Right atrium auricular region (tissue), 2 donors: ENCODE measurements at regions not wholly inside any gene's neighbourhood (a gene's known extent, or its start where the extent isn't known, plus 50 kb on each side); places are given as distances from the start of the nearest gene placed in this dataset.

Experiments
- DNase-seq: peaks from one replicate; pipeline ENCODE4 v3.0.0-alpha.2; 2019; ENCODE audit warnings: low spot score
- H3K27ac ChIP-seq, 2 donors: fragments of 200-600 bp; sonication (generic); 1 replicate in 1 of 2; 2 replicates in 1 of 2; pipeline ENCODE4 v1.5.1; 2016 to 2019
- H3K27me3 ChIP-seq, 2 donors: fragments of 200-600 bp; sonication (generic); one replicate each; pipeline versions ENCODE4 v1.5.1 to v1.6.0; 2017 to 2019
- H3K36me3 ChIP-seq: fragments of 200-600 bp; sonication (generic); one replicate; pipeline ENCODE4 v1.5.1; 2016
- H3K4me1 ChIP-seq, 2 donors: fragments of 200-600 bp; sonication (generic); one replicate each; pipeline versions ENCODE4 v1.5.1 to v1.6.0; 2017 to 2019
- H3K4me3 ChIP-seq, 2 donors: fragments of 200-600 bp; sonication (generic); 1 replicate in 1 of 2; 2 replicates in 1 of 2; pipeline ENCODE4 v1.5.1; 2017 to 2019; ENCODE audit warnings: mild to moderate bottlenecking in 1 of 2, moderate library complexity in 1 of 2
- H3K9me3 ChIP-seq, 2 donors: fragments of 200-600 bp; sonication (generic); one replicate each; pipeline ENCODE4 v1.5.1; 2019
- CTCF ChIP-seq, 2 donors: fragments of 200-600 bp; sonication (generic); IDR thresholded peaks; one replicate each; pipeline ENCODE4 v1.5.1; 2019; ENCODE audit warnings: antibody characterized with exemption in 2 of 2

GRCh38 chr13:78323848-78324247 is 279.5 kb downstream of the POU4F1 start:
- H3K36me3 ChIP-seq: no peaks in the 10 kb centered on the region
- TF ChIP-seq CTCF (IDR thresholded peaks at IDR 0.05): no peak
- no peak for DNase-seq
- no peak overlapping the region for H3K27ac ChIP-seq
- H3K27me3 ChIP-seq: no peaks in the 10 kb centered on the region
- H3K4me1 ChIP-seq: no peaks in the 10 kb centered on the region
- H3K4me3 ChIP-seq: no peak overlapping the region
- H3K9me3 ChIP-seq: no peaks in the 10 kb centered on the region

- no peak for DNase-seq
- Histone ChIP-seq H3K9me3 (no peaks in the 10 kb centered on the region), H3K4me1 (no peaks in the 10 kb centered on the region), H3K27ac (no peak overlapping the region), H3K4me3 (no peak overlapping the region), H3K36me3 (no peaks in the 10 kb centered on the region), H3K27me3 (no peaks in the 10 kb centered on the region)
- TF ChIP-seq CTCF (IDR thresholded peaks at IDR 0.05): no peak
These were observed 280.3 kb downstream of the POU4F1 start for GRCh38 chr13:78323040-78323439.

- H3K36me3 ChIP-seq: no peaks in the 10 kb centered on the region
- no peak for DNase-seq
These were observed 284.2 kb downstream of the POU4F1 start for GRCh38 chr13:78319101-78319627.

GRCh38 chr13:78317030-78317429 is 286.3 kb downstream of the POU4F1 start:
- Histone ChIP-seq H3K9me3 (no peaks in the 10 kb centered on the region), H3K27ac (no peak overlapping the region), H3K36me3 (no peaks in the 10 kb centered on the region), H3K4me1 (no peaks in the 10 kb centered on the region), H3K27me3 (no peaks in the 10 kb centered on the region), H3K4me3 (no peak overlapping the region)
- no peak for DNase-seq
- TF ChIP-seq CTCF (IDR thresholded peaks at IDR 0.05): peak in 1 of 2 donors; percentile 59

More at GRCh38 chr13:78319101-78319627, 284.2 kb downstream of the POU4F1 start:
- no peaks in the 10 kb centered on the region for H3K9me3 ChIP-seq
- H3K27ac ChIP-seq: no peak overlapping the region
- no peak for TF ChIP-seq CTCF (IDR thresholded peaks at IDR 0.05)
- H3K4me1 ChIP-seq: no peaks in the 10 kb centered on the region
- H3K4me3 ChIP-seq: no peak overlapping the region
- no peaks in the 10 kb centered on the region for H3K27me3 ChIP-seq

- Histone ChIP-seq H3K27ac (no peak overlapping the region), H3K36me3 (no peaks in the 10 kb centered on the region), H3K9me3 (no peaks in the 10 kb centered on the region), H3K4me3 (no peak overlapping the region), H3K27me3 (no peaks in the 10 kb centered on the region), H3K4me1 (no peaks in the 10 kb centered on the region)
- no peak for TF ChIP-seq CTCF (IDR thresholded peaks at IDR 0.05)
- DNase-seq: no peak
These were observed 293.7 kb downstream of the POU4F1 start for GRCh38 chr13:78309497-78310180.
